Right atrium auricular region (tissue), 2 donors: ENCODE measurements at regions not wholly inside any gene's neighbourhood (a gene's known extent, or its start where the extent isn't known, plus 50 kb on each side); places are given as distances from the start of the nearest gene placed in this dataset.
A peak's percentile ranks its signal among the peaks of the same experiment; 100 is the strongest.

Experiments
- DNase-seq: peaks from one replicate; pipeline ENCODE4 v3.0.0-alpha.2; 2019; ENCODE audit warnings: low spot score
- H3K27ac ChIP-seq, 2 donors: fragments of 200-600 bp; sonication (generic); 1 replicate in 1 of 2; 2 replicates in 1 of 2; pipeline ENCODE4 v1.5.1; 2016 to 2019
- H3K27me3 ChIP-seq, 2 donors: fragments of 200-600 bp; sonication (generic); one replicate each; pipeline versions ENCODE4 v1.5.1 to v1.6.0; 2017 to 2019
- H3K36me3 ChIP-seq: fragments of 200-600 bp; sonication (generic); one replicate; pipeline ENCODE4 v1.5.1; 2016
- H3K4me1 ChIP-seq, 2 donors: fragments of 200-600 bp; sonication (generic); one replicate each; pipeline versions ENCODE4 v1.5.1 to v1.6.0; 2017 to 2019
- H3K4me3 ChIP-seq, 2 donors: fragments of 200-600 bp; sonication (generic); 1 replicate in 1 of 2; 2 replicates in 1 of 2; pipeline ENCODE4 v1.5.1; 2017 to 2019; ENCODE audit warnings: mild to moderate bottlenecking in 1 of 2, moderate library complexity in 1 of 2
- H3K9me3 ChIP-seq, 2 donors: fragments of 200-600 bp; sonication (generic); one replicate each; pipeline ENCODE4 v1.5.1; 2019
- CTCF ChIP-seq, 2 donors: fragments of 200-600 bp; sonication (generic); IDR thresholded peaks; one replicate each; pipeline ENCODE4 v1.5.1; 2019; ENCODE audit warnings: antibody characterized with exemption in 2 of 2

- DNase-seq: no peak
- H3K27ac ChIP-seq: no peak overlapping the region
These were observed 504.8 kb downstream of the DIRAS2 start for GRCh38 chr9:90137801-90138200.

GRCh38 chr9:90140131-90140818 lies 502.3 kb downstream of the DIRAS2 start:
- no peaks in the 10 kb centered on the region for H3K4me1 ChIP-seq
- no peak for DNase-seq
- H3K36me3 ChIP-seq: no peaks in the 10 kb centered on the region
- H3K27me3 ChIP-seq: no peaks in the 10 kb centered on the region
- H3K4me3 ChIP-seq: no peak overlapping the region
- no peak for TF ChIP-seq CTCF (IDR thresholded peaks at IDR 0.05)
- no peak overlapping the region for H3K27ac ChIP-seq
- no peaks in the 10 kb centered on the region for H3K9me3 ChIP-seq

More at GRCh38 chr9:90137801-90138200, 504.8 kb downstream of the DIRAS2 start:
- no peaks in the 10 kb centered on the region for H3K9me3 ChIP-seq
- TF ChIP-seq CTCF (IDR thresholded peaks at IDR 0.05): no peak
- no peaks in the 10 kb centered on the region for H3K36me3 ChIP-seq
- no peaks in the 10 kb centered on the region for H3K4me1 ChIP-seq
- H3K4me3 ChIP-seq: no peak overlapping the region
- H3K27me3 ChIP-seq: no peaks in the 10 kb centered on the region

- DNase-seq: no peak
These were observed 500.9 kb downstream of the DIRAS2 start for GRCh38 chr9:90141723-90142122.

GRCh38 chr9:90142580-90142979 lies 500.0 kb downstream of the DIRAS2 start:
- H3K9me3 ChIP-seq: peaks cover 0 to 4% of the 10 kb centered on the region in 2 donors
- no peak overlapping the region for H3K4me3 ChIP-seq
- TF ChIP-seq CTCF (IDR thresholded peaks at IDR 0.05): peak; percentile 29 to 71
- H3K27ac ChIP-seq: no peak overlapping the region
- no peaks in the 10 kb centered on the region for H3K27me3 ChIP-seq
- DNase-seq: no peak
- H3K36me3 ChIP-seq: no peaks in the 10 kb centered on the region
- H3K4me1 ChIP-seq: no peaks in the 10 kb centered on the region

More at GRCh38 chr9:90141723-90142122, 500.9 kb downstream of the DIRAS2 start:
- no peak overlapping the region for H3K27ac ChIP-seq
- no peaks in the 10 kb centered on the region for H3K27me3 ChIP-seq
- no peaks in the 10 kb centered on the region for H3K36me3 ChIP-seq
- H3K9me3 ChIP-seq: no peaks in the 10 kb centered on the region
- H3K4me1 ChIP-seq: no peaks in the 10 kb centered on the region
- TF ChIP-seq CTCF (IDR thresholded peaks at IDR 0.05): peak in 1 of 2 donors; percentile 59
- no peak overlapping the region for H3K4me3 ChIP-seq

GRCh38 chr9:90147426-90147825 lies 495.2 kb downstream of the DIRAS2 start:
- Histone ChIP-seq H3K27me3 (no peaks in the 10 kb centered on the region), H3K4me1 (no peaks in the 10 kb centered on the region), H3K36me3 (no peaks in the 10 kb centered on the region), H3K4me3 (no peak overlapping the region), H3K27ac (no peak overlapping the region), H3K9me3 (peaks cover 0 to 8% of the 10 kb centered on the region in 2 donors)
- no peak for DNase-seq
- TF ChIP-seq CTCF (IDR thresholded peaks at IDR 0.05): no peak

GRCh38 chr9:90156318-90156717 lies 486.3 kb downstream of the DIRAS2 start:
- Histone ChIP-seq H3K27ac (no peak overlapping the region), H3K36me3 (no peaks in the 10 kb centered on the region), H3K4me1 (no peaks in the 10 kb centered on the region), H3K9me3 (no peaks in the 10 kb centered on the region), H3K27me3 (no peaks in the 10 kb centered on the region), H3K4me3 (no peak overlapping the region)
- DNase-seq: no peak
- no peak for TF ChIP-seq CTCF (IDR thresholded peaks at IDR 0.05)
